22Rv1 (cell line): ENCODE measurements at regions not wholly inside any gene's neighbourhood (a gene's known extent, or its start where the extent isn't known, plus 50 kb on each side); places are given as distances from the start of the nearest gene placed in this dataset.

ENCODE experiments used
- CTCF ChIP-seq: fragments of 450-650 bp; IDR thresholded peaks from 2 replicates; pipeline ENCODE4 v1.5.1; 2017; ENCODE audit warnings: mild to moderate bottlenecking
- ZFX ChIP-seq: fragments of 450-650 bp; IDR thresholded peaks from 2 replicates; pipeline ENCODE4 v1.6.1; 2017; ENCODE audit warnings: antibody characterized with exemption, borderline replicate concordance

- TF ChIP-seq CTCF, result no peak
- TF ChIP-seq ZFX, result no peak
Observed at GRCh38 chr6:112470950-112471349, 123.8 kb downstream of the RFPL4B start.
